Mammary epithelial cell (primary cell): ENCODE measurements at regions not wholly inside any gene's neighbourhood (a gene's known extent, or its start where the extent isn't known, plus 50 kb on each side); places are given as distances from the start of the nearest gene placed in this dataset.

Experiments used
- CTCF ChIP-seq, 2 donors: IDR thresholded peaks in 1 of 2; conservative IDR thresholded peaks in 1 of 2; 2 replicates each; pipeline ENCODE4 v1.5.1; 2011 to 2012; ENCODE audit warnings: inconsistent platforms in 2 of 2, low read length in 2 of 2, mild to moderate bottlenecking in 2 of 2, control low read depth in 1 of 2, low read depth in 1 of 2; ENCODE audit not compliant: insufficient read depth in 1 of 2; ENCODE audit errors: extremely low read depth in 1 of 2
- EZH2 ChIP-seq: IDR thresholded peaks from 2 replicates; pipeline ENCODE4 v1.6.1; 2012; ENCODE audit warnings: low read length, inconsistent platforms, borderline replicate concordance

GRCh38 chr12:24519759-24520158 lies 429.1 kb downstream of the BCAT1 start:
- TF ChIP-seq CTCF (conservative IDR thresholded peaks at IDR 0.05 in 1 of 2, IDR thresholded peaks at IDR 0.05 in 1 of 2; ENCODE audit: extremely low read depth in 1 of 2, insufficient read depth in 1 of 2, low read depth in 1 of 2, low read length in 2 of 2) (no peak), EZH2 (no peak)
